AG10803 (cell line): ENCODE measurements at regions not wholly inside any gene's neighbourhood (a gene's known extent, or its start where the extent isn't known, plus 50 kb on each side); places are given as distances from the start of the nearest gene placed in this dataset.

Experiments used
- DNase-seq: peaks from one replicate; pipeline ENCODE4 v3.0.0; 2010; ENCODE audit warnings: low read depth
- H3K4me3 ChIP-seq: 2 replicates; pipeline ENCODE4 v1.5.1; 2011; ENCODE audit warnings: mild to moderate bottlenecking, low read length, control low read depth
- CTCF ChIP-seq: conservative IDR thresholded peaks from 2 replicates; pipeline ENCODE4 v1.5.1; 2011; ENCODE audit warnings: mild to moderate bottlenecking, low read length, control low read depth, inconsistent platforms

GRCh38 chr11:20311444-20311843 is 52.1 kb upstream of the HTATIP2 start:
- H3K4me3 ChIP-seq = no peak overlapping the region
- no peak for DNase-seq
- no peak for TF ChIP-seq CTCF

GRCh38 chr11:20310596-20311394 is 52.7 kb upstream of the HTATIP2 start:
- DNase-seq = no peak
- H3K4me3 ChIP-seq = no peak overlapping the region
- no peak for TF ChIP-seq CTCF

- no peak for DNase-seq
- no peak for TF ChIP-seq CTCF
- no peak overlapping the region for H3K4me3 ChIP-seq
Observed at GRCh38 chr11:20310137-20310536, 53.4 kb upstream of the HTATIP2 start.

GRCh38 chr11:20309231-20310025 is 54.1 kb upstream of the HTATIP2 start:
- no peak for TF ChIP-seq CTCF
- no peak overlapping the region for H3K4me3 ChIP-seq
- DNase-seq = no peak

- DNase-seq = no peak
- H3K4me3 ChIP-seq = no peak overlapping the region
- TF ChIP-seq CTCF = no peak
Observed at GRCh38 chr11:20308601-20309000, 54.9 kb upstream of the HTATIP2 start.

- no peak for DNase-seq
- TF ChIP-seq CTCF = no peak
- no peak overlapping the region for H3K4me3 ChIP-seq
Observed at GRCh38 chr11:20303391-20303965, 60.0 kb upstream of the HTATIP2 start.
